ENCODE measurements at regions not wholly inside any gene's neighbourhood (a gene's known extent, or its start where the extent isn't known, plus 50 kb on each side); places are given as distances from the start of the nearest gene placed in this dataset.

- H3K4me1 ChIP-seq (ENCODE audit: insufficient read depth): peaks cover 19% of the 10 kb centered on the region
- H3K9me3 Mint-ChIP-seq: no peaks in the 10 kb centered on the region
- no peak overlapping the region for H3K4me3 ChIP-seq
- H3K27ac Mint-ChIP-seq: no peak overlapping the region
- ATAC-seq (peak; percentile 66), DNase-seq (ENCODE audit: low spot score) (peak; percentile 24)
- no peaks in the 10 kb centered on the region for H4K20me1 ChIP-seq (replicated peaks; ENCODE audit: insufficient read depth)
- no peak overlapping the region for H3K27ac ChIP-seq (ENCODE audit: low read depth)
- no peaks in the 10 kb centered on the region for H3K27me3 Mint-ChIP-seq (ENCODE audit: insufficient read depth, low read depth, poor library complexity)
- H3K36me3 Mint-ChIP-seq (ENCODE audit: low read depth): no peaks in the 10 kb centered on the region; the same call in 2 of the 3 replicates
- no peaks in the 10 kb centered on the region for H3K36me3 ChIP-seq (ENCODE audit: insufficient read depth)
- H2AFZ ChIP-seq: no peak overlapping the region
- no peaks in the 10 kb centered on the region for H3F3A ChIP-seq (replicated peaks; ENCODE audit: low read depth)
- H3K27me3 ChIP-seq (ENCODE audit: insufficient read depth): no peaks in the 10 kb centered on the region
- no peak overlapping the region for H3K4me3 Mint-ChIP-seq
- no peaks in the 10 kb centered on the region for H3K9me2 ChIP-seq (ENCODE audit: insufficient read depth)
- H3K4me1 Mint-ChIP-seq: peaks cover 22% of the 10 kb centered on the region
- no peak for TF ChIP-seq EZH2phosphoT487 (IDR thresholded peaks at IDR 0.05; ENCODE audit: unreplicated experiment)
- TF ChIP-seq ETS1 (IDR thresholded peaks at IDR 0.05): no peak
- no peak for TF ChIP-seq ZNF462 (CRISPR knock-in tag; IDR thresholded peaks at IDR 0.05)
- no peak for TF ChIP-seq ZNF331 (CRISPR knock-in tag; IDR thresholded peaks at IDR 0.05; ENCODE audit: low read depth)
- TF ChIP-seq REST (IDR thresholded peaks at IDR 0.05; ENCODE audit: unreplicated experiment): no peak
- peak overlapping the region; percentile 15 for H3K4me2 ChIP-seq
- H3K79me2 ChIP-seq (replicated peaks; ENCODE audit: insufficient read depth): no peaks in the 10 kb centered on the region
Observed at GRCh38 chr3:145898487-145898886, 262.5 kb downstream of the PLOD2 start.
